ENCODE measurements at regions not wholly inside any gene's neighbourhood (a gene's known extent, or its start where the extent isn't known, plus 50 kb on each side); places are given as distances from the start of the nearest gene placed in this dataset.

- TF ChIP-seq CTCF (IDR thresholded peaks at IDR 0.05; ENCODE audit: low read length, missing control alignments) = no peak
- DNase-seq (ENCODE audit: low read depth) = no peak
- H3K4me3 ChIP-seq (replicated peaks; ENCODE audit: low read depth, low read length) = no peak overlapping the region
Observed at GRCh38 chr11:103848686-103849085, 187.8 kb upstream of the DDI1 start.

GRCh38 chr11:103849366-103849765 is 187.1 kb upstream of the DDI1 start:
- DNase-seq (ENCODE audit: low read depth) = peak; percentile 32
- no peak overlapping the region for H3K4me3 ChIP-seq (replicated peaks; ENCODE audit: low read depth, low read length)
- no peak for TF ChIP-seq CTCF (IDR thresholded peaks at IDR 0.05; ENCODE audit: low read length, missing control alignments)

- TF ChIP-seq CTCF (IDR thresholded peaks at IDR 0.05; ENCODE audit: low read length, missing control alignments) = no peak
- H3K4me3 ChIP-seq (replicated peaks; ENCODE audit: low read depth, low read length) = no peak overlapping the region
- DNase-seq (ENCODE audit: low read depth) = no peak
Observed at GRCh38 chr11:103850419-103851165, 185.8 kb upstream of the DDI1 start.

GRCh38 chr11:103851166-103851651 is 185.2 kb upstream of the DDI1 start:
- no peak overlapping the region for H3K4me3 ChIP-seq (replicated peaks; ENCODE audit: low read depth, low read length)
- DNase-seq (ENCODE audit: low read depth) = peak; percentile 65
- no peak for TF ChIP-seq CTCF (IDR thresholded peaks at IDR 0.05; ENCODE audit: low read length, missing control alignments)
